ENCODE measurements at regions not wholly inside any gene's neighbourhood (a gene's known extent, or its start where the extent isn't known, plus 50 kb on each side); places are given as distances from the start of the nearest gene placed in this dataset.

DNA sequence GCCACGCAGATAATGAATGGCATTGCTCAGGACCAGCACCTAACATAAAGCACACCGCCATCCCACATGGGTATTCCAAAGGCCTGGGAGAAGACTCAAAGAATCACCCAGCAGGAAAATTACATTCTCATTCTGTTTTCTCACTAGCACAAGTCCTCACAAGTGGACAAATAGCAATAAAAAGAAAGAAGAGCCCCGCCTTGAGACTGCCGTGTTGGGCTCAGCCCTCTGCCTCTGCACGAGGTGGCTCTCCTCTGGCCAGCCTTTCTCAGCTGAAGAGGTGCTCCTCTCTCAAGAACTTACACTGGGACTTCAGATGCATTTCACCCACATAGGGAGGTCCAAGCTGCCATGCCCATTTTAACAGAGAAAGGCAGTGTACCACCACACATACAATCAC lies 207.5 kb downstream of the SPTSSA start:
- TF ChIP-seq YY1 (IDR thresholded peaks at IDR 0.05; ENCODE audit: insufficient read depth, insufficient read length) (no peak), ZNF274 (IDR thresholded peaks at IDR 0.05; ENCODE audit: low read depth, low read length) (no peak)

Data from NT2/D1 (cell line).